ENCODE measurements at regions not wholly inside any gene's neighbourhood (a gene's known extent, or its start where the extent isn't known, plus 50 kb on each side); places are given as distances from the start of the nearest gene placed in this dataset.

DNA sequence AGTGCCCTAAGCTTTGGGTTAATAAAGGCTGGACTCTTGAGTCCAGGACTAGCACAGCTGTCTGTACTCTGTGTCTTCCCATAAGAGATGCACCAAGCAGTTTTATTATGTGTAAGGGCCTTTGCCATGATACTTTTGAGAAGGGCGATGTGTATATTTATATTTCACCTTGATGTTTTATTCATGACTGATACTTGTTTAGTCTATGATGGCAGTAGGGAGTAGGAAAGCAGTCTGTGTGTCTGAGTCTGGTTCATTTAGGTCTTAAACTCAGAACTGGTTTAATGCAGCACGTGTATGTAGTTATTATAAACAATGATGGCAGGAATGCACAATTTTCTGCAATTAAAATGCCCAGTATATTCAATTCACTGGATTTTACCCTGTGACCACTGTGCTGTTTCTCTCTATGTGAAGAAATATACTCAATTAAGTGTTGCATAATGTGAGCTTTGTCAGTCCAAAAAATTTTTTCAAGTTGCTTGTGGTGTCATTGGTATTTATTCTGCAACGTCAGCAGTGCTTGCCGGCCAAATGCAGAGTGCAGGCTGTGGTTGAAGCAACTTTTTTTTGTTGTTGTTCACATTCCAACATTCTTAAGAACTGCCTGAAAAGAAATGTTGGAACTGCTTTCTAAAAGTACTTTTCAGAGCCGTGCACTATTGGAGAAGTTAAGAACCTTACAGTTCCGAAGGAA lies 423.7 kb upstream of the SEMA6D start:
- TF ChIP-seq, protein P1, sequence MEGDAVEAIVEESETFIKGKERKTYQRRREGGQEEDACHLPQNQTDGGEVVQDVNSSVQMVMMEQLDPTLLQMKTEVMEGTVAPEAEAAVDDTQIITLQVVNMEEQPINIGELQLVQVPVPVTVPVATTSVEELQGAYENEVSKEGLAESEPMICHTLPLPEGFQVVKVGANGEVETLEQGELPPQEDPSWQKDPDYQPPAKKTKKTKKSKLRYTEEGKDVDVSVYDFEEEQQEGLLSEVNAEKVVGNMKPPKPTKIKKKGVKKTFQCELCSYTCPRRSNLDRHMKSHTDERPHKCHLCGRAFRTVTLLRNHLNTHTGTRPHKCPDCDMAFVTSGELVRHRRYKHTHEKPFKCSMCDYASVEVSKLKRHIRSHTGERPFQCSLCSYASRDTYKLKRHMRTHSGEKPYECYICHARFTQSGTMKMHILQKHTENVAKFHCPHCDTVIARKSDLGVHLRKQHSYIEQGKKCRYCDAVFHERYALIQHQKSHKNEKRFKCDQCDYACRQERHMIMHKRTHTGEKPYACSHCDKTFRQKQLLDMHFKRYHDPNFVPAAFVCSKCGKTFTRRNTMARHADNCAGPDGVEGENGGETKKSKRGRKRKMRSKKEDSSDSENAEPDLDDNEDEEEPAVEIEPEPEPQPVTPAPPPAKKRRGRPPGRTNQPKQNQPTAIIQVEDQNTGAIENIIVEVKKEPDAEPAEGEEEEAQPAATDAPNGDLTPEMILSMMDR (IDR thresholded peaks at IDR 0.05) = no peak
- TF ChIP-seq POLR2AphosphoS5 (IDR thresholded peaks at IDR 0.05; ENCODE audit: low read depth, low read length) (no peak), SIN3A (IDR thresholded peaks at IDR 0.05; ENCODE audit: borderline replicate concordance, insufficient read depth, low read depth, low read length) (no peak), REST (IDR thresholded peaks at IDR 0.05; ENCODE audit: insufficient read depth in 1 of 2, low read depth in 2 of 2, low read length in 1 of 2) (no peak)
